WTC11 (cell line): ENCODE measurements at regions not wholly inside any gene's neighbourhood (a gene's known extent, or its start where the extent isn't known, plus 50 kb on each side); places are given as distances from the start of the nearest gene placed in this dataset.

ENCODE experiments used
- ATF2 ChIP-seq: sonication (generic); formaldehyde crosslinking; IDR thresholded peaks from 2 replicates; pipeline ENCODE4 v1.8.1; 2022; ENCODE audit warnings: low read depth, missing genetic modification reagents, borderline replicate concordance
- CTCF ChIP-seq: fragments of 200-600 bp; IDR thresholded peaks from 2 replicates; pipeline ENCODE4 v1.8.0; 2022; ENCODE audit warnings: antibody characterized with exemption
- PRDM15 ChIP-seq: sonication (generic); formaldehyde crosslinking; IDR thresholded peaks from 2 replicates; pipeline ENCODE4 v1.8.0; 2022; ENCODE audit warnings: missing genetic modification reagents
- PREB ChIP-seq: sonication (generic); formaldehyde crosslinking; IDR thresholded peaks from 2 replicates; pipeline ENCODE4 v1.8.1; 2022; ENCODE audit warnings: mild to moderate bottlenecking, missing genetic modification reagents, moderate library complexity, borderline replicate concordance
- USF1 ChIP-seq: sonication (generic); formaldehyde crosslinking; IDR thresholded peaks from 2 replicates; pipeline ENCODE4 v1.8.0; 2022; ENCODE audit warnings: mild to moderate bottlenecking, missing genetic modification reagents
- ZNF263 ChIP-seq: sonication (generic); formaldehyde crosslinking; IDR thresholded peaks from 2 replicates; pipeline ENCODE4 v1.8.1; 2022; ENCODE audit warnings: low read depth, mild to moderate bottlenecking, moderate library complexity, missing genetic modification reagents
- ZNF512 ChIP-seq: sonication (generic); formaldehyde crosslinking; IDR thresholded peaks from 2 replicates; pipeline ENCODE4 v1.8.1; 2022; ENCODE audit warnings: missing genetic modification reagents, borderline replicate concordance

- TF ChIP-seq PREB (CRISPR knock-in tag): no peak
- TF ChIP-seq PRDM15 (CRISPR knock-in tag): no peak
- no peak for TF ChIP-seq USF1 (CRISPR knock-in tag)
- no peak for TF ChIP-seq ZNF263 (CRISPR knock-in tag)
- TF ChIP-seq ZNF512 (CRISPR knock-in tag): no peak
- TF ChIP-seq CTCF: no peak
- TF ChIP-seq ATF2 (CRISPR knock-in tag): no peak
Observed at GRCh38 chr6:86536121-86536520, 401.2 kb upstream of the HTR1E start.
